Hepatocyte (in vitro differentiated cells): ENCODE measurements at regions not wholly inside any gene's neighbourhood (a gene's known extent, or its start where the extent isn't known, plus 50 kb on each side); places are given as distances from the start of the nearest gene placed in this dataset.

Experiments
- CTCF ChIP-seq: fragments of 200-600 bp; sonication (generic); IDR thresholded peaks from 2 replicates; pipeline ENCODE4 v1.5.1; 2016; ENCODE audit warnings: antibody characterized with exemption, mild to moderate bottlenecking; ENCODE audit not compliant: poor library complexity
- EZH2 ChIP-seq: fragments of 200-600 bp; sonication (generic); IDR thresholded peaks from 2 replicates; pipeline ENCODE4 v1.6.1; 2016; ENCODE audit warnings: antibody characterized with exemption, mild to moderate bottlenecking, borderline replicate concordance
- EZH2phosphoT487 ChIP-seq: fragments of 200-600 bp; sonication (generic); IDR thresholded peaks from one replicate; pipeline ENCODE4 v1.6.1; 2018; ENCODE audit warnings: antibody characterized with exemption, mild to moderate bottlenecking, low read depth, moderate library complexity; ENCODE audit not compliant: unreplicated experiment, severe bottlenecking

GRCh38 chr7:91608606-91609005 is 271.9 kb downstream of the MTERF1 start:
- TF ChIP-seq CTCF (no peak), EZH2 (no peak), EZH2phosphoT487 (no peak)
